SKM-1 treated with dmso at 0.1 percent for 144 hours (cell line): ENCODE measurements at regions not wholly inside any gene's neighbourhood (a gene's known extent, or its start where the extent isn't known, plus 50 kb on each side); places are given as distances from the start of the nearest gene placed in this dataset.
"Not testable (repeated sequence)": the region's sequence is repeated elsewhere in the genome, so short reads cannot be mapped to it uniquely, and the experiment has no call there.

ENCODE experiments used
- DNase-seq: peaks from one replicate; lab custom pipeline; 2025; ENCODE audit not compliant: unreplicated experiment; lab: John Stamatoyannopoulos, UW

DNA sequence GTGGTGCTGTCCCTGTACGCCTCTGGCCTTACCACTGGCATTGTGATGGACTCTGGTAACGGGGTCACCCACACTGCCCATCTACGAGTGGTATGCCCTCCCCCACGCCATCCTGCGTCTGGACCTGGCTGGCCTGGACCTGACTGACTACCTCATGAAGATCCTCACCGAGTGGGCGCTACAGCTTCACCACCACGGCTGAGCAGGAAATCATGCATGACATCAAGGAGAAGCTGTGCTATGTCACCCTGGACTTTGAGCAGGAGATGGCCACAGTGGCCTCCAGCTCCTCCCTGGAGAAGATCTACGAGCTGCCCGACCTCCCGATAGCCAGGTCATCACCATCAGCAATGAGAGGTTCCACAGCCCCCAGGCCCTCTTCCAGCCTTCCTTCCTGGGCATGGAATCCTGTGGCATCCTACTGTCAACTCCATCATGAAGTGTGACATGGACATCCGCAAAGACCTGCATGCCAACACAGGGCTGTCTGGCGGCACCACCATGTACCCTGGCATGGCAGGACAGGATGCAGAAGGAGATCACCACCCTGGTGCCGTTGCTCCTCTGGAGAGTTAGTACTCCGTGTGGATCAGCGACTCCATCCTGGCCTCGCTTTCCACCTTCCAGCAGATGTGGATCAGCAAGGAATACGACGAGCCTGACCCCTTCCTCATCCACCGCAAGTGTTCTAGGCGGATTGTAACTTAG, 434.2 kb upstream of the RGMB start:
- DNase-seq, result no peak

DNA sequence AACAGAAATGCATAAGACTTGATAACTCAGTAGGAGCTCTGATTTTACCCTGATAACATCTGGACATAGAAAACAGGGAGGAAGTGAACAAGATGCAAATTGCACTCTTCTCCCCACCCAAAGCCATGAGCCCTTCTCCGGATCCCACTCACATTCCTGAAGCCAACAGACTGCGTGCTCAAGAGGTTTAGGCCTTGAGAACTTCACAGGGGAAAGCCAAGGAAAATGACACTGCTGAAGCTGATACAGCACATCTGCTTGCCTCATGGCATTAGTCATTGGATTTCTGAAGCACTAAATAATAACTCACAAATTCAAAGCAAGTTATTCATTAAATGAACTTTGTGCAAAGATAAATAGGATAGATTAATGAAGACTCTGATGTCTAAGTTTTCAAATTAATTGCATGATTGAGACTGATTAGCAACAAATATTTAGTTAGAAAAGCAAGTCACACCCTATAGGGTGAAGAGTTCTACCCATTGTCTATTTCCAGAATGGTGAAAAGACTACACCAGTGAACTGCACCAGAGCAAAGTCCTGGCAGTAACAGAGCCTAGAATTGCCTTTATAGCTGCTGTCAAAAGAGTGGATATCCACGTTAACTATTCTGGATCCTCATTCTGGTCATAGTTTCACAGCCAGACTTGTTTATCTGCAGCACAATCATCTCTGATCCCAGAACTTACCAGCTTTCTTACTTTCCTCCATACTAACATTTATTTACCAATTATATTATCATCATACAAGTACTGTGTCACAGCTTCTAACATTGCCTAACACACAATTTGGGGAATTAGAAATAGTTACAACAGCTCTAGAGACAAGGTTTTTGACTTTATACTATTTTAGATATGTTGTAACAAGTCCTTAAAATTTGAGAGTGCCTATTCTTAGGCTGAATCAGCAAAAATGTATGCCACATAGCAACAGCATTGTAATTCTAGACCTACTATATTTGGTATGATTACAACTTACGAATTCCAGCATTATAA, 432.1 kb upstream of the RGMB start:
- DNase-seq, result no peak

DNA sequence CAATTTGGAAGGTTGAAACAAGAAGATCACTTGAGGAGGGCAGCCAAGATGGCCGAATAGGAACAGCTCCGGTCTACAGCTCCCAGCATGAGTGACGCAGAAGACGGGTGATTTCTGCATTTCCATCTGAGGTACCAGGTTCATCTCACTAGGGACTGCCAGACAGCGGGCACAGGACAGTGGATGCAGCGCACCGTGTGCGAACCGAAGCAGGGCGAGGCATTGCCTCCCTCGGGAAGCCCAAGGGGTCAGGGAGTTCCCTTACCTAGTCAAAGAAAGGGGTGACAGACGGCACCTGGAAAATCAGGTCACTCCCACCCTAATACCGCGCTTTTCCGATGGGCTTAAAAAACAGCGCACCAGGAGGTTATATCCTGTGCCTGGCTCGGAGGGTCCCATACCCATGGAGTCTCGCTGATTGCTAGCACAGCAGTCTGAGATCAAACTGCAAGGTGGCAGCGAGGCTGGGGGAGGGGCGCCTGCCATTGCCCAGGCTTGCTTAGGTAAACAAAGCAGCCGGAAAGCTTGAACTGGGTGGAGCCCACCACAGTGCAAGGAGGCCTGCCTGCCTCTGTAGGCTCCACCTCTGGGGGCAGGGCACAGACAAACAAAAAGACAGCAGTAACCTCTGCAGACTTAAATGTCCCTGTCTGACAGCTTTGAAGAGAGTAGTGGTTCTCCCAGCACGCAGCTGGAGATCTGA, 430.4 kb upstream of the RGMB start:
- not testable (repeated sequence) for DNase-seq

DNA sequence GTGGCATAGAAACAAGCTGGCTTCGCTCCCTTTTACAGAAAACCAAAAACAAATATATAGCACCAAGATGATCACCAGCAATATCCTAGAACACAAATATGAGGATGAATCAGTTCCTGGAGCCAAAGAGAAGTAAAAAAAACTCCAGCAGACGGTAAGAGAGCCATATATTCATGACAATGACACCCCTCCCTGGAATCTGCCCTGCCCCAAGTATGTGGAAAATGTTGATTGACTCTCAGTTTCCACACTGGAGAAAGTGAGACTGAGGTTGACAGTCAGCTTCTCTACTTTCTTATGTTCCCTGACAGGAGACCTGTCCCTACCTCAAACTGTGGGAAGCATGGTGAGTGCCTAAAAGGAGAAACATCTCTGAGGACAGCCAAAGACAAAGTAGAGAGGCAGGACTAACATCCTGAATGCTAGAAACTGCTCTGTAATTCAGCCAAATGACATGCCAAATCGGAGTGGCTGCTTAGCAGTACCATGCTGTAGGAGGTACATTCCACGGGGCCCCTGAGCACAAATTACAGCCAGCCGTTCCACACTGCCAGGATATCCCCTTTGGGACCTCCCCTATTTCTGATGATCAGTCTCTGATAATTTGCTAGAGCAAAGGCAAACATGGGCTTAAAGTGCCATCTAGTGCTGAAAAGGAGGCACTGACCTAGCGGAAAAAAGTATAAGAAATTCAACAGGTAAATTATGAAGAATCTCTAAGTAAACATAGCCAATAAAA, 424.0 kb upstream of the RGMB start:
- DNase-seq, result no peak

DNA sequence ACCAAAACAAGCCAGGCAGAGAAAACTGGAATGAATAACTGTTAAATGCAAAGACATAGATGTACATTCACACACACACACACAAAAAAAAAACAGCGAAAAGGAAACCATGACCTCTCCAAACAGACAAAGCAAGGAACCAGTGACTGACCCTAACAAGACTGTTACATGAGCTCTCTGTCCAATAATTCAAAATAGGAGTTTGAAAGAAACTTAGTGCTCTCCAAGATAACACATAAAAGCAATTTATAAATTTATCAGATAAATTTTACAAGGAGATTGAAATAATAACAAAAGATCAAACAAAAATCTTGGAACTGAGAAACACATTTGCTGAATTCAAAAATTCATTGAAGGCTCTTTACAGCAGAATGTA, 423.5 kb upstream of the RGMB start:
- no peak for DNase-seq

DNA sequence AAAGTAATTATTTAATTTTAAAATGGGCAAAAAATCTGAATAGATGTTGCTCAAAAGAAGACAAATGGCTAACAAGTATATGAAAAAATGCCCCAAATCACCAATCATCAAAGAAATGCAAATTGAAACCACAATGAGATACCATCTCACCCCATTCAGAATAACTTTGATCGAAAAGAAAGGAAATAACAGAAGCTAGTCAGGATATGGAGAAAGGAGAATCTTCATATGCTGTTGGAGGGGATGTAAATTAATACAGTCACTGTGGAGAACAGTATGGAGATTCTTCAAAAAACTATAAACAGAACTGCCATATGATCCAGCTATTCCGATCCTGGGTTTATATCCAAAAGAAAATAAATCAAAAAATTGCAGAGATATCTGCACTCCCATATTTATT, 418.5 kb upstream of the RGMB start:
- DNase-seq, result no peak

DNA sequence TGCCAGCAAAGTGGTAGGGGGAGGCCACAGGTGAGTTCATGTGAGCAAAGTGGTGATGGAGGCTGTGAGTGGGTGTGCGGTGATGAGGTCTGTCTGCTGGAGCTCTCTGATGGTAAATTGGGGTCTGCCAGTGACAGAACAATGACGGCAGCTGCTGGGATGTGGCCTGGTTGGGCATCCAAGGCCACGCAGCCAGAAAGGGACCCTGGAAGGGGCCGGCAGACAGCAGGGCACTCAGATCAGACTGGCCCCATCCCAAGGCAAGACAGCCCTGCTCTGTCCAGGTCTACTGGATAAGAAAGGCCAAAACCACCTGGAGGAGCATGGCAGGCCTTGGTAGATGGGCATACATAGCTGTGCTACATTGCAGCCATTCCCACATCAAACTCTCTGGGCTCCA, 412.9 kb upstream of the RGMB start:
- DNase-seq, result no peak

DNA sequence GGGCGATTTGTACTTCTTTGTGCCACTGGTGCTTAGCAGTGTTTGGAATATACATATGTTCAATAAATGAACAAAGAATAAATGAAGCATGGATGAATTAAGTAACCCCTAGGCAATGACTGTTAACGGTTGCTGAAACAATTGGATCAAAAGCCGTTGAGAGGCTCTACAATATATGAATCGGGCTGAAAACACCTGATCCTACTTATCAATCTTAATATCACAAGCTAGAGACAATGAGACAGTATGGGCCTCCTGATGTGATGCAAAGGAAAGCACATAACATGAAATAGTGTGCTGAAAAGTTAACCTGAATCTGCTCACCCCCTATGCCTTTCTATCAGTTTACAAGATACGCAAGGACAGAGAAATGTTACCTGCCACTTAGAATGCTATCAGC, 410.3 kb upstream of the RGMB start:
- DNase-seq, result no peak

DNA sequence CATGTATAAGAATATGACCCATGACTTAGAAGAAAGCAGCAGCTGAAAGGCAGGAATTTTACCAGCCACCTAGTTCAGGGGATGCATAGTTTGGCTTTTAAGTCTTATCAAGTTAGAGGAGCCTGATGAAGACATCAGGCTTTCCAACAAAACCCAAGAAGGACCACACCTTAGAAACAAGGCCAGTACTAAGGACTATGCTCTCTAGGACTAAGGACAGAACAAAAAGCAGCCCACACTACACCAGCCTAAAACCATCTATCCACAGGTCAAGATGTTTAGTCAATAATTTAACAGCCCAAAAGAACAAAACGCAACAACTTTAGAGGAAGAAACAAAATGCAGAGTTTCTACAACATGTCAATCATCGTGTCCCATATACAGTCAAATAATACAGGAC, 408.9 kb upstream of the RGMB start:
- no peak for DNase-seq

DNA sequence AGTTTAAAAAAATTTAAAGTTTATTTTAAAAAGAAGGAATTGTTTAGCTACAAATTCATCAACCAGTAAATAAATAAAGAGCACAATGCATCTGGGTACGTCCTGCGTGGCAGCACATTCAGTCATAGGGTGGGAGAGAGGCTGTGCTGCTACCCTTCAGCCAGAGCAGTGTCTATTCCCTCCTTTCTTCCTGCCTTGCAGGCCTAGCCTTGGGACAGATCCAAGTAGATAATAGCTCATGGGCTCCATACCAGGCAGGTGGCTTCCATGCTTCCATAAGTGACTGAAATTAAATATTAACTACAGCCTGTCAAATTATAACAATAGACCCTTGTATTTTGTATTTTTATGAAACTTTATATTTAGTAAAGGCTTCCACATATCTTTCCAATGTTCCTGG, 408.3 kb upstream of the RGMB start:
- DNase-seq, result no peak

DNA sequence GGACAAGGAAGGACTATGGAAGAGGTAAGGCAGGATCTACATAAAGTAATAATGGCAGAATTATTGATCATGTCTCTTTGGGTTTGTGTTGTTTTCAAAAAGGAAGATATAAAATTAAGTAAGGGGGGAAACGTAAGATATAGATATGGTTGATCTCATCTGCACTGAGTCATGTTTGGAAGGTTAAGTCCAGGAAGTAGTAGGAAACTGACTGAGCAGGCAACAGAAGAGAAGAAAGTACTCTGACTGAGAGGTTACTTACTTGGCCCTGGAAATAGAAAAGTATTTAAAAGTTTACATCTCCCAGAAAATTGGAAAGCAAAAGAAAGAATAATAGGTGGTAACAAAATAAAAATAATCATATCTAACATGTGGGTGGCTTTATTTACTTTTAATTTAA, 405.3 kb upstream of the RGMB start:
- no peak for DNase-seq

DNA sequence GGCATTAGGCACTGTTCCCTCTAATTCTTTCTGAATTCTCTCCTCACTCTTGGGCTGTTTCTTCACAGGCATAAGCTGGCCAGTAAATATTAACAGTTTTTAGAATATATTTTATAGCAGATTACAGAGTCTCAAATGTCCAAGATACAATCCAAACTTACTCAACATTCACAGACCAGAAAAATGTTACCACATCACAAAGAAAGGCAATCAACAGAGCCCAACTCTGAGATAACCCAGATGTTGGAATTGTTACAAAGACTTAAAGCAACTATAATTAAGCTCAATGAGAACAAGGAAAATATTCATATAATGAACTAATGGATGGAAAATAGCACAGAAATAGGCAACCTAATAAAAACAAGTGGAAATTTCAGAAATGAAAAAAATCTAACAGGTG, 401.1 kb upstream of the RGMB start:
- DNase-seq, result no peak

DNA sequence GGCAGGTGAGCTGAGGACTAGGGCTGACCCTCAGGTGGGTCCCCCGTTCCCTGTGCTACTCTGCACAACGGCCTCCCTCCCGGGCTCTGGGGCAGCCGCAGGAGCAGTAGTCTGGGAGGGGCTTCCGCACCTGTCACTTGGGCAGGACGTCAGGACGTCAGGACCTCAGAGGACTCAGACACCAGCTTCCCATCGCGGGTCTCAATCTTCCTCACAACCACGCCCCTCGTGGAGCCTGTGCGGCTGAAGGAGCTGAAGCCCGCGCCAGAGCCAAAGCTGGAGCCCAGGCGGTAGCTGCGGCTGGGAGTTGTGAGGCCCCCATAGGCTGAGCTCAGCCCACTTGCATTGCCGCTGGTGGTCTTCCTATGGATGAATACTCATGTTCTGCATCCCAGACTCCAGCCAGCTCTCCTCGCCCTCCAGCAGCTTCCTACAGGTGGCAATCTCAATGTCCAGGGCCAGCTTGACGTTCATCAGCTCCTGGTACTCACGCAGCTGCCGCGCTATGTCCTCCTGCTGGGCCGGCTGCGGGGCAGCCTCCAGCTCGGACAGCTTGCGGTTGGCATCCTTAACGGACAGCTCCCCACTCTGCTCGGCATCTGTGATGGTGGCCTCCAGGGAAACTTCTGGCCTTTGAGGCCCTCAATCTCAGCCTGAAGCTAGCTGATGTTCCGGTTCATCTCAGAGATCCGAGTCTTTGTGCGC, 381.4 kb upstream of the RGMB start:
- DNase-seq, result no peak

DNA sequence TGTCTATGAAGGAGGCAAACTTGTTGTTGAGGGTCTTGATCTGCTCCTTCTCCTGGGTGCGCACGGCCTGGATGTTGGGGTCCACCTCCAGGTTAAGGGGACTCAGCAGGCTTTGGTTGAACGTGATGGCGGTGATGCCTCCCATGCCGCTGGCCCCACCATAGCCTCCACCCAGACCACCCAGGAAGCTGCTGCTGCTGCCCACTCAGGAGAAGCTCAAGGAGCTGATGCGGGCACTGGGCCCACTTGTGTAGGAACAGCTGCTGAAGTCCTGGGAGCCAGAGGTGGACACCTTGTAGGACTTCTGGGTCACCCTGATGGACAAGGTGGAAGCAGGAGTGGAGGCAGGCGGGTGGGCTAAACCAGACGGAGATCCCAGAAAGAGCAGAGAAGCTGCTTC, 380.3 kb upstream of the RGMB start:
- DNase-seq, result not testable (repeated sequence)

DNA sequence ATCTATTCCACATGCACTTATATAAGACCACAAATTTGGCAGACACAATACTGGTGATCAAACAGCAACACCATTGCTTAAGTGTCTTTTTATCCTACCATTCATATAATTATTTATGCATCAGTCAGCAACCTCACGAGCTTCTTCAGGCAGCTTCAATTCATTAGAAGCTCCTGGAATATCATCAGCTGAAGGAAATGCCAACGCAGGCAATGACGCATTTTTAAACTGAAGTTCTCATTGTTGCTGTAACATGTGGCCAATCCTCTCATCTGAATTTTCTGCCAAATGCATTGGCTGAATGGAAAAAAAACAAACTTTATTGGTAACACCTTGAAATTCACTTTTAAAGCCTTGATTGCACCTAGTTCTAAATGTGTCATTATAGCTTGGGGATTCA, 376.4 kb upstream of the RGMB start:
- no peak for DNase-seq

DNA sequence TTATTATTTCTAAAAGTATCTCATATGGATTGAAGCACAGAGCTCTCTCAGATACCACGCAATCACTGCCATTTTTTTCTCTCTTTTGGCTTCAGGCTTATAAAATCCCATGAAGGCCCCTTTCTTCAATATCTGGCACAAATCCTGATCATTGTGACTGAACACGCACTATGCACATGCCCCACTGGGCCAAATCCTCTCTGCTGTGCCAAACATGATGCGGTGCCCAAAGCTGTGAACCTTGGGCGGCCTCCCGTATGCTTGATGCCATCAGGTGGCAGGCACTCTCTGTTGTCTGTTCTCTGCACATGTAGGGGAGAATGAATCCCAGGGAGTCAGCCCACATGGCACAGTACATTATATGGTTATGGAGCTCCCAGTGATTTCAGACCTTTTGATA, 375.0 kb upstream of the RGMB start:
- DNase-seq, result no peak

DNA sequence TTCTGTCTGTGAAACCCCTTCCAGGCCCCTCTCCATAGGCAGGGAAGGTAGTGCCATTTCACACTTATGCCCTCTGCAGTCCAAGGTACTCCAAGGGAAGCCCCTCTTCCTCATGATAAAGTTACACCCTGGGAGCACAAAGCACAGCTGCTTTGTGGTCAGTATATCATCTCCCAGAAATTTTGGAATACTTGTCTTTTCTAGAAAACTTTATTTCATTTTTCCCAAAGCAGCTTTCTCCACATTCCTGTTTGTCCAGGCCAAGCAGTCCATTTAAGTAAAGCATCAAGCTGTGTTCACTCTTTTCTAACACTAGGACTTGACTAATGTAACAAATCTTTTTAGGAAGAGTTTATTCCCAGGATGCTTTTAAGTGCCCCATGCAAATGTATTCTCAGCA, 371.8 kb upstream of the RGMB start:
- no peak for DNase-seq

DNA sequence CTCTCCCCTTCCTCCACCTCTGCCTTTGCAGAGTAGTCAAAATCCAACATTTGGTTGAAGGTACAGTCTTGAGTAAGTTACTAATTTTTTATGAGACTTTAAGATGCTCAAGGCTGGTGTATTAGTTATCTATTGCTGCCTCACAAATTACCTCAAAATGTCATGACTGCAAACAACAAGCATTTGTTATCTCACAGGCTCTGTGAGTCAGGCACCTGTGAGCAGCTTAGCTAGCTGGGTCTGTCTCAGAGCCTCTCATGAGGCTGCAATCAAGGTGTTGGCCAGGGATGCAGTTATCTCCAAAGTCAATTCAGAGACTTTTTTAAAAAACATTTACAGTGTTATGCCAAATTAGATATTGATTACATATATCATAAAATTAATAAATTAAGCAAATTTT, 371.3 kb upstream of the RGMB start:
- no peak for DNase-seq

DNA sequence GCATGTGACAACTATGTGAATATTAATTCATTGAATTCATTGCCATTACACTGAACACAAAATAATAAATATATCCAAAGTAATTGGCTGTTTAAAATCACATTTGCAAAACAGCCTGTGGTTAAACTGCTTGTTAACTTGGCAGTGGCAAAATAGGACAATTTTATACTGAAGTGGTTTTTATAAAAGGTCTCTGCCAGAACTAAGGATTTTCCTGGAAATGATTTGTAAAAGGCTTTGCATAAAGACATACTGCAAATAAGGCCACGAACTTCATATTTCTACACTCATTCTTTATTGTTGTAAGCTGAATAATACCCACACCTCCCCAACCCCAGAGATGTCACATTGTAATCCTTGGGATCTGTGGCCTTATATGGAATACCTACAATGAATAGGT, 370.3 kb upstream of the RGMB start:
- no peak for DNase-seq

DNA sequence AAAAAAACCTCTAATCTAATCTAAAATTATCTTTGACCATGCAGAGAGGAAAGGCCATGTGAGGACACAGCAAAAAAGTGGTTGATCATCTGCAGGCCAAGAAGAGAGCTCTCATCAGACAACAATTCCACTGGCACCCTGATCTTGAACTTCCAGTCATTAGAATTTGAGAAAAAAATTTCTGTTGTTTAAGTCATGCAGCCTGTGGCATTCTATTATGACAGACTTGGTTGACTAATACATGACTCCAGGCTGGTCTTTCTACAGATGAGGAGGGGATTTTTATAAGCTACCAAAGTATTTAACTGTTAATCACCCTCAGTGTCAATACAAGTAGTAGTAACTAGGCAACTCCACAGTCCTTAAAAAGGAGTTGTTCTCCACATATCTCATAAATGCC, 358.5 kb upstream of the RGMB start:
- DNase-seq, result no peak

DNA sequence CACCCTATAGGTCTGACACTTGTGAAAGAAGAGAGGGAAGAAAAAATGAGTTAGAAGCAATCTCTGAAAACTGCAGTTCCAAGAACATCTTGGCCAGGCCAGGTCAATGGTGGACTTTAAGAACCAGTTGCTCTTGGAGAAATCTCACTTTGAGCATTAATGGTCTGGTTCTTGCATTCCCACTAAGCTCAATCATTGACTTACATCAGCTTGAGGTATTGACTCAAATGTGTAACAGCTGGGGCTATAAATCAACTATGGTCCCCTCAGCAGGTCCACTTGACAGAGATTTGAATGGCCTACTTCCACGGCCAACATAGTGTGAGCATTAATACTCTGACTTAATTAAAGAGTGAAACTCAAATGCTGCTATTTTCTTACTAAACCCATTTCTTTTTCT, 357.8 kb upstream of the RGMB start:
- DNase-seq, result no peak
